Right lobe of liver (tissue), 4 donors: ENCODE measurements at regions not wholly inside any gene's neighbourhood (a gene's known extent, or its start where the extent isn't known, plus 50 kb on each side); places are given as distances from the start of the nearest gene placed in this dataset.

Experiments used
- POLR2A ChIP-seq: fragments of 450-650 bp; IDR thresholded peaks from one replicate; pipeline ENCODE4 v1.6.1; 2017; ENCODE audit warnings: antibody characterized with exemption, mild to moderate bottlenecking
- TF ChIP-seq, protein P1 (sequence below), 4 donors: fragments of 200-600 bp in 3 of 4; fragments of 450-650 bp in 1 of 4; IDR thresholded peaks; one replicate each; pipeline versions ENCODE4 v1.5.1 to v1.8.0; 2016 to 2022; ENCODE audit warnings: antibody characterized with exemption in 4 of 4, mild to moderate bottlenecking in 2 of 4
- donor health status: DM: no; HTN: no; CAD: no.
- donor health status: DM: no; HTN: no; CAD: no.
- donor health status: DM: no; HTN: yes; CAD: no.

DNA sequence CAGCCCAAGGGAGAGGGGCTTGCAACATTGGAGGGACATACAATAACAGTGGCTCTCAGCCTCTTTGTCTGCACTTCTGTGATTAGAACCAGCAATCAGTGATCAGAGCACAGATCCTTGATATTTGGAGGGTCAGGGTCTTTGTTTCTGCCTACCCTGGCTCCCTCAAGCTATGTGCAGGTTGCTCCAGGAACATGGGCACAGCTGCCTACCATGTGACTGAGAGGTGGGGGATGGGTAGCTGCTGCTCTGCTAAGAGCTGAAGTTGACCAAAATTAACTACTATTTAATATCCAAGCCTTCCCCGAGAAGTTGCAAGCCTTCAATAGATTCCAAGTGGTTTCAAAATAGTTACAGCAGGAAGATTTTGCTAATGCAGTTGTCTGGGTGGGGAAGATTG lies 202.6 kb downstream of the ZIC5 start:
- no peak for TF ChIP-seq POLR2A
- TF ChIP-seq, protein P1, sequence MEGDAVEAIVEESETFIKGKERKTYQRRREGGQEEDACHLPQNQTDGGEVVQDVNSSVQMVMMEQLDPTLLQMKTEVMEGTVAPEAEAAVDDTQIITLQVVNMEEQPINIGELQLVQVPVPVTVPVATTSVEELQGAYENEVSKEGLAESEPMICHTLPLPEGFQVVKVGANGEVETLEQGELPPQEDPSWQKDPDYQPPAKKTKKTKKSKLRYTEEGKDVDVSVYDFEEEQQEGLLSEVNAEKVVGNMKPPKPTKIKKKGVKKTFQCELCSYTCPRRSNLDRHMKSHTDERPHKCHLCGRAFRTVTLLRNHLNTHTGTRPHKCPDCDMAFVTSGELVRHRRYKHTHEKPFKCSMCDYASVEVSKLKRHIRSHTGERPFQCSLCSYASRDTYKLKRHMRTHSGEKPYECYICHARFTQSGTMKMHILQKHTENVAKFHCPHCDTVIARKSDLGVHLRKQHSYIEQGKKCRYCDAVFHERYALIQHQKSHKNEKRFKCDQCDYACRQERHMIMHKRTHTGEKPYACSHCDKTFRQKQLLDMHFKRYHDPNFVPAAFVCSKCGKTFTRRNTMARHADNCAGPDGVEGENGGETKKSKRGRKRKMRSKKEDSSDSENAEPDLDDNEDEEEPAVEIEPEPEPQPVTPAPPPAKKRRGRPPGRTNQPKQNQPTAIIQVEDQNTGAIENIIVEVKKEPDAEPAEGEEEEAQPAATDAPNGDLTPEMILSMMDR (IDR thresholded peaks at IDR 0.05) = no peak
